GM18519 (cell line): ENCODE measurements at regions not wholly inside any gene's neighbourhood (a gene's known extent, or its start where the extent isn't known, plus 50 kb on each side); places are given as distances from the start of the nearest gene placed in this dataset.

ENCODE experiments used
- ATAC-seq: cut with Tn5 transposase; IDR thresholded peaks from one replicate; pipeline ENCODE4 v1.9.1; 2021; ENCODE audit warnings: mild to moderate bottlenecking, moderate library complexity; ENCODE audit not compliant: unreplicated experiment, low FRiP score

- ATAC-seq = no peak
These were observed 321.0 kb downstream of the LTN1 start for GRCh38 chr21:28671549-28672195.

- no peak for ATAC-seq
These were observed 322.6 kb downstream of the LTN1 start for GRCh38 chr21:28669971-28670653.

GRCh38 chr21:28669321-28669720 lies 323.4 kb downstream of the LTN1 start:
- ATAC-seq = no peak

- no peak for ATAC-seq
These were observed 328.9 kb downstream of the LTN1 start for GRCh38 chr21:28663754-28664153.

- ATAC-seq = no peak
These were observed 329.5 kb downstream of the LTN1 start for GRCh38 chr21:28663111-28663693.

- ATAC-seq = no peak
These were observed 335.1 kb downstream of the LTN1 start for GRCh38 chr21:28657566-28657965.

GRCh38 chr21:28655471-28655870 lies 337.2 kb downstream of the LTN1 start:
- ATAC-seq = no peak

- ATAC-seq = no peak
These were observed 338.3 kb downstream of the LTN1 start for GRCh38 chr21:28654406-28654805.

- ATAC-seq = no peak
These were observed 347.9 kb downstream of the LTN1 start for GRCh38 chr21:28644762-28645161.

GRCh38 chr21:28642891-28643290 lies 349.8 kb downstream of the LTN1 start:
- ATAC-seq = no peak

GRCh38 chr21:28641731-28642130 lies 350.9 kb downstream of the LTN1 start:
- no peak for ATAC-seq

GRCh38 chr21:28640326-28640725 lies 352.4 kb downstream of the LTN1 start:
- ATAC-seq = no peak

- ATAC-seq = no peak
These were observed 352.9 kb downstream of the LTN1 start for GRCh38 chr21:28639737-28640136.

- ATAC-seq = no peak
These were observed 355.7 kb downstream of the LTN1 start for GRCh38 chr21:28636752-28637691.

- ATAC-seq = no peak
These were observed 357.1 kb downstream of the LTN1 start for GRCh38 chr21:28635541-28635940.

- no peak for ATAC-seq
These were observed 358.7 kb downstream of the LTN1 start for GRCh38 chr21:28633839-28634555.

- ATAC-seq = no peak
These were observed 359.8 kb downstream of the LTN1 start for GRCh38 chr21:28632755-28633408.

GRCh38 chr21:28627691-28628090 lies 365.0 kb downstream of the LTN1 start:
- no peak for ATAC-seq

- no peak for ATAC-seq
These were observed 365.4 kb downstream of the LTN1 start for GRCh38 chr21:28627261-28627660.

GRCh38 chr21:28624626-28625025 lies 368.1 kb downstream of the LTN1 start:
- no peak for ATAC-seq
